ENCODE measurements at regions not wholly inside any gene's neighbourhood (a gene's known extent, or its start where the extent isn't known, plus 50 kb on each side); places are given as distances from the start of the nearest gene placed in this dataset.

DNA sequence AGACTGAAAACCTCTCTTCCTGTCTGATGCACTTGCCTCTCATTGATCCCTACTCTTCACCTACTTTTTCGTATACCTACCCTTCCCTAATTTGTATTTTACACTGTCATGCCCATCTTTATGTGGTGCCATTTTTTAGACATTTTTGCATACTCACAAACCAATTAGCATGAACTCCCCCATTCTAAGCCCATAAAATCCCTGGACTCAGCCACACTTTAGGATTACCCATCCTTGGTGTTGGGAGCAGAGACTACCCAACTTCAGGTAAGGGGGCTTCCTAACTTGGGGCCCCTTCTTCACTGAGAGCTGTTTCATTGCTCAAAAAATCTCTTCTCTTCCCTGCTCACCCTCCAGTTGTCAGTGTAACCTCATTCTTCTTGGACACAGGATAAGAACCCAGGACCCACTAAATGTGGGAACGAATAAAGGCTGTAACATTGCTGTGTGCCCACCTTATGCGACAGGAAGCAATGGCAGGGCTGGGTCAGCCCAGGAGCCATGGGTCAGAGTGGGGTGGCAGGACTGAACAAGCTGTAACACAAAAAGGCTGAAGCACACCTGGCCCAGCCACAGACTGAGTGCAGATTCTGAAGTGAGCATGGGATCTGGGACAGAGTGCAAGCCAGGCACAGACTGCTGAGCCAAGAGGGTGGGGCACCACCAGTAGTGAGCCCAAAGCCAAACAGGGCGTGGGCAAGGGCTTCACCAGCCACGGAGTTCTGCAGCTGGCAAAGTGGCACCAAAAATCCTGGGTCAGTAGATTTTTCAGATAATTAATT lies 789.1 kb upstream of the HS3ST5 start:
- Histone ChIP-seq H4K20me1 (replicated peaks in 1 of 2; ENCODE audit: control insufficient read depth in 1 of 2, insufficient read depth in 2 of 2, low read length in 2 of 2) (no peaks in the 10 kb centered on the region), H3K14ac (ENCODE audit: insufficient read length) (no peak overlapping the region), H2BK20ac (ENCODE audit: low read length) (no peak overlapping the region), H3K56ac (replicated peaks; ENCODE audit: insufficient read length, low read depth, low read length) (no peak overlapping the region), H3K23ac (ENCODE audit: insufficient read length) (no peak overlapping the region), H4K8ac (ENCODE audit: extremely low read depth, insufficient read depth, low read length) (no peak overlapping the region), H2AFZ (ENCODE audit: low read length) (no peak overlapping the region), H3K36me3 (ENCODE audit: control insufficient read depth in 2 of 4, insufficient read depth in 4 of 4, low read length in 3 of 4) (no peaks in the 10 kb centered on the region), H2BK12ac (ENCODE audit: low read depth, low read length) (no peak overlapping the region), H3K9me3 (ENCODE audit: insufficient read depth in 2 of 2, low read depth in 1 of 2, low read length in 1 of 2) (no peaks in the 10 kb centered on the region), H3K27me3 (replicated peaks in 1 of 4; ENCODE audit: control insufficient read depth in 3 of 4, extremely low read depth in 1 of 4, insufficient read depth in 3 of 4, low read length in 3 of 4) (no peaks in the 10 kb centered on the region), H3K23me2 (ENCODE audit: low read depth, low read length) (no peaks in the 10 kb centered on the region), H3K79me1 (ENCODE audit: low read depth, low read length) (no peaks in the 10 kb centered on the region), H2AK5ac (ENCODE audit: low read depth, low read length) (no peak overlapping the region), H3K4ac (replicated peaks; ENCODE audit: insufficient read length, low read depth, low read length) (no peak overlapping the region), H2BK15ac (ENCODE audit: low read length) (no peak overlapping the region; the same call in 1 of the 2 replicates), H3K9ac (replicated peaks in 1 of 4; ENCODE audit: extremely low read depth in 1 of 4, low read depth in 3 of 4, low read length in 3 of 4) (no peak overlapping the region), H3K27ac (ENCODE audit: low read depth, low read length) (no peak overlapping the region), H4K5ac (ENCODE audit: insufficient read length, low read depth, low read length) (no peak overlapping the region), H3K79me2 (ENCODE audit: control insufficient read depth in 1 of 2, insufficient read depth in 2 of 2, low read length in 2 of 2) (no peaks in the 10 kb centered on the region), H4K91ac (replicated peaks; ENCODE audit: insufficient read length, low read length) (no peak overlapping the region), H2BK120ac (replicated peaks; ENCODE audit: low read depth, low read length) (no peak overlapping the region), H3K4me1 (replicated peaks in 1 of 4; ENCODE audit: control insufficient read depth in 3 of 4, insufficient read depth in 4 of 4, low read length in 3 of 4) (no peaks in the 10 kb centered on the region; a peak in 1 of 7 replicates), H2BK5ac (ENCODE audit: low read depth, low read length) (peak overlapping the region; percentile 23; the same call in 1 of the 2 replicates), H3K4me3 (ENCODE audit: extremely low read depth in 1 of 4, insufficient read depth in 2 of 4, low read depth in 3 of 4, low read length in 4 of 4) (no peak overlapping the region), H3K4me2 (ENCODE audit: insufficient read depth in 1 of 2, low read depth in 2 of 2, low read length in 2 of 2) (no peak overlapping the region), H3K18ac (ENCODE audit: extremely low read depth, low read length) (no peak overlapping the region)
- no peak for DNase-seq (ENCODE audit: low read depth in 1 of 2, low spot score in 2 of 2)
- 88% methylated on average over 5 of the region's 5 CpGs; no CpG with 5 or more reads in 1 of the 2 experiments for WGBS, 2 experiments (ENCODE audit: extremely low coverage in 1 of 2, insufficient coverage in 1 of 2, insufficient read length in 1 of 2, insufficient replicate concordance in 2 of 2, low coverage in 1 of 2, low lambda C conversion rate in 2 of 2, missing lambda C conversion rate in 1 of 2)
- CTCF ChIA-PET (ENCODE audit: partially characterized antibody): no interaction called here
- POLR2A ChIA-PET (ENCODE audit: partially characterized antibody): no interaction called here
- FAIRE-seq: no peak
- no peak for TF ChIP-seq CBX5 (IDR thresholded peaks at IDR 0.05; ENCODE audit: low read depth, low read length)
- TF ChIP-seq CHD2 (IDR thresholded peaks at IDR 0.05; ENCODE audit: low read length): no peak
- TF ChIP-seq E2F6 (IDR thresholded peaks at IDR 0.05): no peak
- no peak for TF ChIP-seq ZNF274 (IDR thresholded peaks at IDR 0.05; ENCODE audit: borderline replicate concordance, extremely low read depth, low read length)
- TF ChIP-seq POU5F1 (IDR thresholded peaks at IDR 0.05; ENCODE audit: low read depth, low read length): no peak
- TF ChIP-seq EZH2 (IDR thresholded peaks at IDR 0.05; ENCODE audit: low read depth, low read length, severe bottlenecking): no peak
- no peak for TF ChIP-seq JUN (IDR thresholded peaks at IDR 0.05; ENCODE audit: low read depth, low read length)
- TF ChIP-seq RNF2 (IDR thresholded peaks at IDR 0.05; ENCODE audit: borderline replicate concordance, low read depth, low read length, missing control alignments, poor library complexity, severe bottlenecking): no peak
- no peak for TF ChIP-seq HDAC6 (IDR thresholded peaks at IDR 0.05; ENCODE audit: low read depth, low read length)
- no peak for TF ChIP-seq ATF2 (IDR thresholded peaks at IDR 0.05; ENCODE audit: low read length)
